Ureter (tissue), 1 donor: ENCODE measurements at regions not wholly inside any gene's neighbourhood (a gene's known extent, or its start where the extent isn't known, plus 50 kb on each side); places are given as distances from the start of the nearest gene placed in this dataset.
"Not testable (repeated sequence)": the region's sequence is repeated elsewhere in the genome, so short reads cannot be mapped to it uniquely, and the experiment has no call there.

Experiments
- DNase-seq: peaks from one replicate; pipeline ENCODE4 v3.0.0-alpha.2; 2020; ENCODE audit warnings: low spot score
- donor health status: DM: yes; HTN: yes; CAD: no.

GRCh38 chr6:40885139-40885774, 153.8 kb downstream of the UNC5CL start:
- DNase-seq: no peak

DNA sequence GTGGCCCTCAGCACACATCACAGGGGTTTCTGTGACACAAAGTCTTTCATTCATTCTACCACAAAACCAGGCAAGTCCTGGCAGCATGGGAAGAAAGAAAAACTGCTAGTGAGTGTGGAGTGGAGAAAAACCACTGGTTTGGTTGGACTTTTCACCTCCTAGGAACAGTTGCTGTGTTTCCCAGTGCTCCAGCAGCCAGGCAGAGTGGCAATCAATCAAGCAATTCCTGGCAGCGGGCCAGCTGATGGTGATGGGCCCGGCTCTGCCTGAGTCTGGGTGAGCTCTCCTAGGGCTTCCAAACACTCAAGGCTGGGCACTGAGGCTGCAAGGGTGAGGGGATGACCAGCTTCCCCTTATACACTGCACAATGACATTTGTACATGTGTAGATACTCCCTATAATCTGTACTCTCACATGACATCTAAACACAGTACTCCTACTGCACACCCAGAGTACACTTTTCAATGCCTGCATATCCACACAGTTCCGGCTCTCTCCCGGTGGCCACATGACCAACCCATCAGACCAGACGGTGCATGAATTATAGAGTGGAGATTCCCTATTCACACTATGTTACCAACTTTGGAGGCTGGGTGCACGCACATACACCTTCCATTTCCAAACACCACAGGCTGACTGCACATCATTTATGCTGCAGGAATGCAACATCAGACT, 156.6 kb downstream of the UNC5CL start:
- DNase-seq: no peak

DNA sequence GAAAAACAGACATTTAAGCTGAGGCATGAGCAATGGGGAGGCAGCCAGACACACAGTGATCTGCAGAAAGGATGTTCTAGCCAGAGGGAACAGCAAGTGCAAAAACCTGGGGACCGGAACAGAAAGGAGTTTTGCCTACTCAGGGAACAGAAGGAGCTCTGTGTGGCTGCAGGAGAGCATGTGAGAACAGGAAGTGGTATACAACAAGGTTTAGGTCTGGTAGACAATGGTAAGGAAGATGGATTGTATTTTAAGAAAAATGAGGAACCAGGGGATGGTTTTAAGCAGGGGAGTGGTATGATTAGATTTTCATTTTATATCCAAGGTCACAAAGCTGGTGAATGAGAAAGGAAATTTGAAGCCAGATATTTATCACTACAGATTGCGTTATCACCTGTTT, 157.5 kb downstream of the UNC5CL start:
- DNase-seq: no peak

DNA sequence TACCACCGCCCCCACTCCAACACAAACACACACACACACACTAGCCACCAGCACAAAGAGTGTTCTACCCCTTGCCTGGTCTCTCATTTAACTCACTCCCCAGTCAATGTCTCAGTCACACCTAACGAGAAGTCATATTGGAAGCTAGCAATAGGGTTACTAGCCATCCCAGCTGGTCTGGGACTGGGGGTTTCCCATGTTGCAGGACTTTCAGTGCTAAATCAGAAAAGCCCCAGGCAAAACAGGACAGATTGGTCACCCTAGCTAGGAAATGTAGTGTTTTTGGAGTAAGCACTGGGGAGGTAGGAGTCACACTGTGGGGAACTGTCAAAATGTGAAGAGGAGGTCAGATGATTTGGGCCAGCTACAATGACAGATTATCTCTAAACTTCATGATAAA, 158.1 kb downstream of the UNC5CL start:
- no peak for DNase-seq

DNA sequence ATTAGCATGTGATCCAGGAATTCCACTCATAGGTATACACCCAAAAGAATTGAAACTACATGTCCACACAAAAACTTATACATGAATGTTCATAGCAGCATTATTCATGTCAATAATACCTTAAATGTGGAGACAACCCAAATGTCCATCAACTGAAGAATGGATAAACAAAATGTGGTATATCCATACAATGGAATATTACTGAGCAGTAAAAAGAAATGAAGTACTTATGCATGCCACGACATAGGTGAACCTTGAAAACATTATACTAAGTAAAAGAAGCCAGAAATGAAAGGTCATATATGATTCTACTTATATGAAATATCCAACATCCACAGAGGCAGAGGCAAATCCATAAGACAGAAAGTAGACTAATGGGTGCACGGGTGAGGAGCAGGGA, 159.9 kb downstream of the UNC5CL start:
- DNase-seq: no peak

DNA sequence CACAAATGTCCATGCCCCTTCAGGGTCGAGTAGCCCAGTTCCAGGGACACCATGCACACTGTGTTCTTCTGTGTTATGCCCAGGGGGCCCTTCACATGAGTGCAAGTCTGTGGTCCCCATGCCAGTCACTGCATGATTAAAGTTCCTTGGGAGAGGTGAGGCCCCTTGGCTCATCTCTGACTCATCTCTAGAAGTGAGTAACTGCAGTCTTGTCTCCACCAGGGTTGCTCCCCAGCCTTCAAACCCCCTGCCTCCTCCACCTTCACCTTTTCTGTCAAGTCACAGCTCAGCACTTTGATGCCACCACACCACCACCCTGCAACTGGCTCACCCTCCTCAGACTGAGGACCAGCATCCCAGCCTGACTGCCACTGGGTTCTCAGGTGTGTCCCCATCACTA, 161.7 kb downstream of the UNC5CL start:
- no peak for DNase-seq

- DNase-seq: no peak
Observed at GRCh38 chr6:40876336-40876735, 162.7 kb downstream of the UNC5CL start.

DNA sequence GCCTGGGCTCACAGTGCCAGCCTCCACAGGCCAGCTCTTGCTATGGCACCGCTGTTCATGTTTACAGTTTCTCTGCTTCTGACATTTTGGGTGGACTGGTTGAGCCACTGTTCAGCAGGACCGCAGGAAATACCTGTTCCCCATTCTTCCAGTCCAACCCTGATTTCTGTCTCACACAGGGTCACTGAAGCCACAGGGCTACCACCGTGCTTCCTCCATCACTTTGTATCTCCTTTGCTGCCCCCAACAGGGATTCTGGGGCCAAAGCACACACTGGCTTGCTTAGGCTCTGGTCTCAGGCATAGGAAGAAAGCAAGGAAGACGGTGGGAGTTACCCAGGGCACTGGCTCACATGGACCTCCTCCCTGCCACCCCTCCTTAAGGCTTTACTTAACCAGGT, 164.5 kb downstream of the UNC5CL start:
- peak; percentile 56 for DNase-seq

DNA sequence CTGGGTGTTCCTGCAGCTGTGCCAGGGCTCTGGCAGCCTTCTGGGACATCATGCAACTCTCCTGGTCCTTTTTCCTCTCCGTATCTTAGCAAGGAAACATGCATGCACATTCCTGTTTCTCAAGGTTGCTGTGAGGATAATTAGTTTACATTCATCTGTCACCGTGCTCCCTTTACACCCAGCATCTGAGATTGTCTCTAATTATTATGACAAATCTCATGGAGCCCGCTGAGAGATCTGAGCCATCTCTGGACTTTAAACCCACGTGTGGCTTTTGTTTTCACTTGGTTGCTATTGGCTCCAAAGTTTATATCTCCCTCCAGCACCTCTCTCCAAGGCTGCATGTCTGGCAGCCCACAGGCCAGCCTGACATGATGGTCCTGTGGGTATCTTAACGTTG, 167.6 kb downstream of the UNC5CL start:
- no peak for DNase-seq

DNA sequence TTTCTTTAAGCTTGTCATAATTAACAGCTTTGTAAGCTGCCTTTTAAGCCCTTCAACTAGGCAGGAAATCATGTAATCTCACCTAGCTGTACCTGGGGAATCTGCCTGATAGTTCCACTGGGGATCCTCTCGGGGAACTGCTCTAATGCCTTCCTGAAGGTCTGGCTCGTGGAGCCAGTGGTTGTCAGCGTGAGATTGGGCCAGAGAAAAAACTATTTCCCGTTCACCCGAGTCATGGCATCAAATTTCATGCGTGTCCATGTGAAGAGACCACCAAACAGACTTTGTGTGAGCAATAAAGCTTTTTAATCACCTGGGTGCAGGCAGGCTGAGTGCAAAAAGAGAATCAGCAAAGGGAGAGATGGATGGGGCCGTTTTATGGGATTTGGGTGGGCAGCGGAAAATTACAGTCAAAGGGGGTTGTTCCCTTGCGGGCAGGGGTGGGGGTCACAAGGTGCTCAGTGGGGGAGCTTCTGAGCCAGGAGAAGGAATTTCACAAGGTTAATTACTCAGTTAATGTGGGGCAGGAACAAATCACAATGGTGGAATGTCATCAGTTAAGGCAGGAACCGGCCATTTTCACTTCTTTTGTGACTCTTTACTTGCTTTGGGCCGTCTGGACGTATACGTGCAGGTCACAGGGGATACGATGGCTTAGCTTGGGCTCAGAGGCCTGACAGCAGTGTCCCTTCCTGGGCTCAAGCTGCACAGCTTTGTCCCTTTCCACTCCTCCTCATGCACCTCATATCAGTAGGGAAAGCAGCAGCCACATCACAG, 170.7 kb downstream of the UNC5CL start:
- not testable (repeated sequence) for DNase-seq

GRCh38 chr6:40867527-40867926, 171.5 kb downstream of the UNC5CL start:
- not testable (repeated sequence) for DNase-seq

- not testable (repeated sequence) for DNase-seq
Observed at GRCh38 chr6:40865259-40865658, 173.8 kb downstream of the UNC5CL start.

DNA sequence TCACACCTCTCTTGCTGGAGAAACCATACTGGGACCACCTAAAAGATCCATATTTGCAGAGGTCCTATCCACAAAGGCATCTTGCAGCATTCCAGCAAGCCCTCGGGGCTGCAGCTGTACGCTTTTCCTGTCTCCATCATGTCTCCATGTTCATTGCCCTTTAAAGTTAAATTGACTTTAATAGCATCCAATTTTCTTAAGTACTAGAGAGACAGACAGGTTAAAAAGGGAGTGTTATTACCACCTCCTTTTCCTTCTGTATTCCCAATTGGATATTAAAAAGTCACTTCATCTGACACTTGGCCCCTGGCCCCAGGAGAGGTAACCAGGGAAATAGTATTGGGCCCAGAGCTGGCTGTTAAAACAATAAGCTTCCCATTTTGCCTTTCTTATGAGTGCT, 178.6 kb downstream of the UNC5CL start:
- no peak for DNase-seq

DNA sequence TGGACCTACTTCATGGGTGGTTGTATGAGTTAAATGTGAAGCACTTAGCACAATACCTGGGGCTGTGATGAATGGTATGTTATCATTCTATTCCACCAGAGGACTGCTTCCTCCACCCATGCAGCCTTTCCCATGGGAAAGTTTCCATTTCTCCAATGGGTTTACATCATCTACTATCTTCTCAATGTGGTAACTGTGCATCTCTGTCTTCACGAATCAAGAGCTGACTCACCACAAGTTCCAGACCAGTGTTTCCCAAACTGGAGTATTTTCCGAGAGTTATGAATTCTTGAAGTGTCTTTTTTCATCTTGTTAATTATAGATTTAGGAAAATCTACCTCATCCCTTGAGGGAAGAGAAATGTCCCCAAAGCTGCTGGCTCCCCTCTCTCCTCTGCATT, 182.8 kb downstream of the UNC5CL start:
- DNase-seq: no peak

- DNase-seq: no peak
Observed at GRCh38 chr6:40855168-40855880, 183.7 kb downstream of the UNC5CL start.

GRCh38 chr6:40854592-40854991, 184.4 kb downstream of the UNC5CL start:
- no peak for DNase-seq

GRCh38 chr6:40852779-40853373, 186.1 kb downstream of the UNC5CL start:
- no peak for DNase-seq

GRCh38 chr6:40849546-40849945, 189.5 kb downstream of the UNC5CL start:
- no peak for DNase-seq

DNA sequence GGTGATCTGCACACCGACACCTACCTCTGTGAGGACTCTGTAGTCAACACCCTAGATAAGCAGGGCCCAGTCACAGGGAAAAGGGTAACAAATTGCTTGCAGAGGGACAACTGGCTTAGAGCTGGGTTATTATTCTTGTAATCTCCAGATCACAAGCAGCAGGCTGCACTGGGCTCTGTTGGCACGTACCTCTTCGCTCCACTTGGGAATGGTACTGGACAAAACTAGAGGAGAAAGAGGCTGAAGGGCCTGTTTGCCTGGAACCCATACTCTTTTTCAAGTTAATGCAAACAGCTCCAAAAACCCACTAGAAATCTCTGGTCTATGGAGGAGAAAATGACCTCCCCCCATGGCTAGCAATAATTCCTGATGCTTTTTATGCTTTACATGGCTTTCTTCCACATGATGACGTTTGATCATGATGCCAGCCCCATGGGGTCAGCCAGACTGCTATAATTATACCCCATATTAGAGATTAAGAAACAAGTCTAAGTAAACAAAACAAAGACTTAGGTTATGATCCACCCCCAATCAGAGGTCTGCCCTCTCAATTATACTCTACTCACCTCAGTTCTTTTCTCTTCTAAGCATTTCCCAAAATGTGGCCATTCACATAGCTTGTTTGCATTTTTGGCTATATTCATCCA, 190.0 kb downstream of the UNC5CL start:
- DNase-seq: no peak

- no peak for DNase-seq
Observed at GRCh38 chr6:40848038-40848437, 191.0 kb downstream of the UNC5CL start.

DNA sequence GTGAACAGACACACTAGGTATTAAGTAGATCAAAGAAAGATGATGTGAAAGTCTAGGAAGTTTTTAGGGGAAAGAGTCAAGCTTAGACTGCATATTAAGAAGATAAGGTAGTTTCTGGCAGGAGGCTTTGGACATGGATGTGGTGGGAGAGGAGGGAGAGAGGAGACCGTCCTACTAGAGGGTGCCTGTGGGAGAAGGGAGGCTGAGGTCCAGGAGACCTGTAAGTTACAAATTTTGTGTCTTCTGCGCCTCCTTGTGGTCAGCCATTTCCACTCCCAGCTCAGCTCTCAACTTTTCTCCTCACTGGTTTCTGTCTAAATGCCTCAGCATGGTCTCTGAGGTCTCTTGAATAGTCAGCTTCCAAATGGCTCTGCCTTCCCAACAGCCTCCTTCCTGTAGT, 193.5 kb downstream of the UNC5CL start:
- no peak for DNase-seq
